MG63 (cell line): ENCODE measurements at regions not wholly inside any gene's neighbourhood (a gene's known extent, or its start where the extent isn't known, plus 50 kb on each side); places are given as distances from the start of the nearest gene placed in this dataset.

Source experiments
- DNase-seq: peaks from one replicate; pipeline ENCODE4 v3.0.0-alpha.2; 2020
- H3K27me3 ChIP-seq: fragments of 250-450 bp; sonication (Bioruptor Pico); 2 replicates; pipeline ENCODE4 v1.5.1; 2020; ENCODE audit warnings: mild to moderate bottlenecking, moderate library complexity
- H3K36me3 ChIP-seq: fragments of 250-450 bp; sonication (Bioruptor Pico); 2 replicates; pipeline ENCODE4 v1.5.1; 2020; ENCODE audit warnings: mild to moderate bottlenecking, moderate library complexity
- H3K4me3 ChIP-seq: fragments of 250-450 bp; sonication (Bioruptor Pico); 2 replicates; pipeline ENCODE4 v1.5.1; 2020; ENCODE audit warnings: mild to moderate bottlenecking, moderate library complexity
- H3K9me3 ChIP-seq: fragments of 250-450 bp; sonication (Bioruptor Pico); 2 replicates; pipeline ENCODE4 v1.5.1; 2020; ENCODE audit warnings: mild to moderate bottlenecking, moderate library complexity

DNA sequence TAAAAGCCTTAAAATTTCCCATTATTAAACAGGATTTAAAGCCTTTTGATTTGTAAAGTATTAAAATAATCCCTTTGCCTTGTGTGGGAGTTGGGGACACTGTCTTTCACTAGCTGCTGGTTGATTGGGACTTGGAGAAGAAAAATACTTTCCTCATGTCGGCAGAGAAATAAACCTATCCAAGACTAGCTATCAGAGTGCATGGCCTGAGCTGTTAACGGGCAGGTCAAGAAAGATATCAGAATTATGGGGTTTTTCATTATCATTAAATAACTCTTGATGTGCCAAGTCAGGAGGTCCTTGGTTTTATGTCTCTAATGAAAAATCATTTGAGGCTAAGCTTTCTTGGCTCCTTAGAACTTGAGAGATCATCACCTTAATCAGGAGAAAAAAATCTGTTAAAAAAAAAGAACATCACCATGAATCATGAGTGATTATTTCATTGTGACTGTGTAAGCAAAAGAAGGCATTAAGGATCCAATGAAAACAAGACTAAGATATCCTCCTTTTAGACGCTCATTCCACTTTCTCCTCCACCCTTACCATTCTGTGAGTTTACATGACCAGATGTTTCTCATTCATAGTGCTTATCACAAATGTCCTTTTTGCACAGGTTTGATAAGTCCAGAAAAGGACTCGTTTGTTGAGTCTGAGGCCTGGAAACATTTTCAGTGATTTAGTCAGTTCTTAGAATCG, 140.4 kb upstream of the EGFLAM start:
- H3K36me3 ChIP-seq = no peaks in the 10 kb centered on the region
- H3K4me3 ChIP-seq = no peak overlapping the region
- H3K27me3 ChIP-seq = no peaks in the 10 kb centered on the region; the same call in 1 of the 2 replicates
- no peaks in the 10 kb centered on the region for H3K9me3 ChIP-seq
- DNase-seq = no peak

- Histone ChIP-seq H3K4me3 (no peak overlapping the region), H3K27me3 (no peaks in the 10 kb centered on the region; the same call in 1 of the 2 replicates), H3K9me3 (no peaks in the 10 kb centered on the region), H3K36me3 (no peaks in the 10 kb centered on the region)
- no peak for DNase-seq
These were observed 143.0 kb upstream of the EGFLAM start for GRCh38 chr5:38115318-38115827.

- Histone ChIP-seq H3K9me3 (no peaks in the 10 kb centered on the region), H3K4me3 (no peak overlapping the region), H3K36me3 (no peaks in the 10 kb centered on the region), H3K27me3 (no peaks in the 10 kb centered on the region)
- no peak for DNase-seq
These were observed 144.5 kb upstream of the EGFLAM start for GRCh38 chr5:38113880-38114279.

DNA sequence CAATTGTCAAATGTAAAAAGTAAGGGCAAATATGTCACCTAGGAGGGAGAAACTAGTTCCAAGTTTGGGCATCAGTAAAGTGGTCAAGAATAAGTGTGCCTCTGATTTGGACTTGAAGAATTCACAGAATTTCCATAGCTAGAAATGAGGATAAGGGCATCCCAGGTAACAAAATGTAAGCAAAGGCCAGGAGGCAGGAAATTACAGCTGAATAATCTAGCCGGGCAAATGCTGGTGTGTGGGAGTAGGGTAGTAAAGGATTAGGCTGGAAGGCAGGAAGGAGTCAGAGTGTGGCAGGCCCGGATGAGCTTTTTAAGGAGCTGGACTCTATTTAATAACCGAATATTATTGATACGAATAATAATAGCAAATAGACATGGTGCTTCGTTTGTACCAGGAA, 144.9 kb upstream of the EGFLAM start:
- H3K27me3 ChIP-seq = no peaks in the 10 kb centered on the region
- H3K4me3 ChIP-seq = no peak overlapping the region
- H3K9me3 ChIP-seq = no peaks in the 10 kb centered on the region
- no peak for DNase-seq
- no peaks in the 10 kb centered on the region for H3K36me3 ChIP-seq

DNA sequence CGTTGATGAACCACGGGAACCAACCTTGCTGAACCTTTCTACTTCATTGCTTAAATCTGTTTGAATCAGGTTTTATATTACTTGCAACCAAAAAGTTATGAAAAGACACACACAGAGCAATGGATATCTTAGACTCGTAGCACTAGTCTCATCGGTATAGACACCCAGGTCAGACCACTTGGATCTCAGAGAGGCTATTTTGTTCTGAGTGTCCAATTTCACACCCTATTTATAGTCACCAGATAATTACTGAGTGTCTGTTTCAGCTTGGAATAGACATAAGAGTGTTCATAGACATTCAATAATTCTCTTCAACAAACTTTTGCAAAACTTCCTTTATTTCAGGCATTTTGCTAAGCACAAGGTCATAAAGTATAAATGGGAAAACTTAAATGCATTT, 145.4 kb upstream of the EGFLAM start:
- no peaks in the 10 kb centered on the region for H3K36me3 ChIP-seq
- no peaks in the 10 kb centered on the region for H3K9me3 ChIP-seq
- no peak for DNase-seq
- no peak overlapping the region for H3K4me3 ChIP-seq
- H3K27me3 ChIP-seq = no peaks in the 10 kb centered on the region

- Histone ChIP-seq H3K9me3 (no peaks in the 10 kb centered on the region), H3K4me3 (no peak overlapping the region), H3K27me3 (no peaks in the 10 kb centered on the region), H3K36me3 (no peaks in the 10 kb centered on the region)
- no peak for DNase-seq
These were observed 148.2 kb upstream of the EGFLAM start for GRCh38 chr5:38110130-38110529.

GRCh38 chr5:38107096-38107495, 151.3 kb upstream of the EGFLAM start:
- Histone ChIP-seq H3K36me3 (no peaks in the 10 kb centered on the region), H3K9me3 (no peaks in the 10 kb centered on the region), H3K4me3 (no peak overlapping the region), H3K27me3 (no peaks in the 10 kb centered on the region)
- DNase-seq = no peak

GRCh38 chr5:38105801-38106200, 152.6 kb upstream of the EGFLAM start:
- DNase-seq = no peak
- Histone ChIP-seq H3K4me3 (no peak overlapping the region), H3K9me3 (no peaks in the 10 kb centered on the region), H3K27me3 (no peaks in the 10 kb centered on the region), H3K36me3 (no peaks in the 10 kb centered on the region)

GRCh38 chr5:38105231-38105570, 153.2 kb upstream of the EGFLAM start:
- no peak overlapping the region for H3K4me3 ChIP-seq
- H3K36me3 ChIP-seq = no peaks in the 10 kb centered on the region
- H3K9me3 ChIP-seq = no peaks in the 10 kb centered on the region
- DNase-seq = no peak
- no peaks in the 10 kb centered on the region for H3K27me3 ChIP-seq

GRCh38 chr5:38104497-38105230, 153.7 kb upstream of the EGFLAM start:
- no peak for DNase-seq

GRCh38 chr5:38101897-38102296, 156.5 kb upstream of the EGFLAM start:
- DNase-seq = no peak
- Histone ChIP-seq H3K4me3 (no peak overlapping the region), H3K36me3 (no peaks in the 10 kb centered on the region), H3K9me3 (no peaks in the 10 kb centered on the region), H3K27me3 (no peaks in the 10 kb centered on the region)

More at GRCh38 chr5:38104497-38105230, 153.7 kb upstream of the EGFLAM start:
- H3K36me3 ChIP-seq = no peaks in the 10 kb centered on the region
- no peaks in the 10 kb centered on the region for H3K27me3 ChIP-seq
- no peak overlapping the region for H3K4me3 ChIP-seq
- H3K9me3 ChIP-seq = no peaks in the 10 kb centered on the region

DNA sequence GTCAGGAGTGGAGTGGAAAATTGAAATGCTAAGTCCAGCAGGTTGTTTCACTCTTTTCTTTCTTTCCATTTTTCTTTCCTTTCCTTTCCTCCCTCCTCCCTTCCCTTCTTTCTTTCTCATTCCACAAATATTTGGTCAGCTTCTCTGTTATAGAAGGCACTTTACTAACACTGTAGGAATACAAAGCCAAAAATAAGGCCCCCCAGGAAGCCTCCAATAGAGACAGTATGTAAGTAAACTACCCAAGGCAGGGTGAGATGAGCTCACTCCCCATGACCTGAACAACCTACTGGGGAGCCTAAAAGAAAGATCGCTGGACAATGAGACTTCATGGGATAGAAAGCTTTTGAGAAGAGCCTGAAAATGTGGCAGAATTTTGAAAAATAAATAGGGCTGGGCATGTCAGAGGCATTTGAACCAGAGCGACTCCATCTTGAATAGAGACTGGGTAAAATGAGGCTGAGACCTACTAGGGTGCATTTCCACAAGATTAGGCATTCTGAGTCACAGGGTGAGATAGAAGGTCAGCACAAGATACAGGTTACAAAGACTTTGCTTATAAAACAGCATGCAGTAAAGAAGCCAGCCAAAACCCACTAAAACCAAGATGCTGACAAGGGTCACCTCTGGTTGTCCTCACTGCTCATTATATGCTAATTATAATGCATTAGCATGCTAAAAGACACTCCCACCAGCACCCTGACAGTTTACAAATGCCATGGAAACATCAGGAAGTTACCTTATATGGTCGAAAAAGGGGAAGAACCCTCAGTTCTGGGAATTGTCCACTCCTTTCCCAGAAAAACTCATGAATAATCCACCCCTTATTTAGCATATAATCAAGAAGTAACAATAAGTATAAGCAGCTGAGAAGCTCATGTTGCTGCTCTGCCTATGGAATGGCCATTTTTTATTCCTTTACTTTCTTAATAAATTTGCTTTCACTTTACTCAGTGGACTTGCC, 158.9 kb upstream of the EGFLAM start:
- H3K27me3 ChIP-seq = no peaks in the 10 kb centered on the region
- DNase-seq = no peak
- H3K36me3 ChIP-seq = no peaks in the 10 kb centered on the region
- H3K4me3 ChIP-seq = no peak overlapping the region
- H3K9me3 ChIP-seq = no peaks in the 10 kb centered on the region

GRCh38 chr5:38094889-38095288, 163.5 kb upstream of the EGFLAM start:
- Histone ChIP-seq H3K4me3 (no peak overlapping the region), H3K36me3 (no peaks in the 10 kb centered on the region), H3K9me3 (no peaks in the 10 kb centered on the region), H3K27me3 (peaks cover 14% of the 10 kb centered on the region)
- DNase-seq = no peak

- peaks cover 22% of the 10 kb centered on the region for H3K27me3 ChIP-seq
- no peak for DNase-seq
- no peaks in the 10 kb centered on the region for H3K9me3 ChIP-seq
- no peak overlapping the region for H3K4me3 ChIP-seq
- no peaks in the 10 kb centered on the region for H3K36me3 ChIP-seq
These were observed 164.5 kb upstream of the EGFLAM start for GRCh38 chr5:38093855-38094254.

DNA sequence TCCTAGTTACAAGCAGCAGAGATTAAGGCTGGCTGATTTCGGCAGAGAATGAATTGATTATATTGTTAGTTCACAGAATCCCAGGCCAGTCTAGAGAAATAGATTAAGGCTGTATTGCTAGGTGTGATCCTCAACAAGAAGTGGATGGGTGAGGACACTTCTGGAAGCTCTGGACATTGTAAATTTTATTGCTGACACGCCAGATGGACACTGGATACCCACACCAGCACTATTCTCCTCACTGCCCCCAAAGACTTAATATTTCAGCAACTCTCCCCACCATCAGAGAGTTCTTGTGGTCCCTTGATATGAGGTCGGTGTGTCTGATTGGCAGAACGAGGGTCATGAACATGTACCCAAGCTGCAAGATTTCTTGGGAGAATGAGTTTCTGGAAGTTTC, 171.6 kb upstream of the EGFLAM start:
- no peaks in the 10 kb centered on the region for H3K9me3 ChIP-seq
- H3K27me3 ChIP-seq = peaks cover 47% of the 10 kb centered on the region
- H3K36me3 ChIP-seq = no peaks in the 10 kb centered on the region
- no peak for DNase-seq
- no peak overlapping the region for H3K4me3 ChIP-seq

DNA sequence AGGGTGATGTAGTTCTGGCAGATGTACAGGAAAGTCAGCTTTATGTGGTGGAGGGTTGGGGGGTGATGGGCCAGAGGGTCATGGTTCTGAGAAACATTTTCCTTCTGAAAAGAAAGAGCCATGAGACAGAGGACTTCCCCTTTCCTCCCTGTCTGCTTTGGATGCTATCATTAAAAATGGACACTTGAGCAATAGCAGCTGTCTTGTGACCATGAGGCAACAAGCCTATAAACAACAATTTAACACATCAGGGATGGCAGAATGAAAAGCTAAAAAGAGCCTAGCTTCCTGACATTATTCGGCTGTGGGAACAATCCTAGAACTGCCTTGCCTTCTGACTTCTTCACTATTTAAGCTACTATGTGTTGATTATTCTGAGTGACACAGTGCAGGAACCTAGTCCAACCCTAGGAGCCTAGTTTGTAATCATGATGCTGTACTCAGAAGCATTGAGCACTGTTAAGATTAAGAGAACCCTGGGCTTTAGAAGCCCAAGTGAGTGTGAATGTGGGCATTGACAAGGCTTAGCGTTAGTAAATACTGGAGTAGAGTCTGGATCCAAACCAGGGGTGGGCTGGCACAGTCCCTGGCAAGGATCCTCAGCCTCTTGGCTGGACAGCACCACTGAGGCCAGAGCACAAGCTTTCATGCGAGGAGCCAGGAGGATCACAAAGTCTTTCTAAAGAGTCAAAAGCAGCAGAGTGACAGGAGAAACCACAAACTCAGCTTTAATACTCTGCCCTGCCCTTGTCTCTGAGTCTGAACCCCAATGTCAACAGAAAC, 178.5 kb upstream of the EGFLAM start:
- no peak for DNase-seq
- Histone ChIP-seq H3K9me3 (no peaks in the 10 kb centered on the region), H3K36me3 (no peaks in the 10 kb centered on the region), H3K4me3 (no peak overlapping the region), H3K27me3 (peaks cover 9% of the 10 kb centered on the region; the same call in 1 of the 2 replicates)
